ENCODE measurements at regions not wholly inside any gene's neighbourhood (a gene's known extent, or its start where the extent isn't known, plus 50 kb on each side); places are given as distances from the start of the nearest gene placed in this dataset.

- ATAC-seq, result peak; percentile 93
- no peak overlapping the region for H3K4me2 ChIP-seq (ENCODE audit: low read length)
- H3K9ac ChIP-seq (ENCODE audit: low read length), result no peak overlapping the region
- H3K79me2 ChIP-seq (ENCODE audit: insufficient read depth, low read length), result no peaks in the 10 kb centered on the region
- H3K9me3 ChIP-seq (ENCODE audit: control insufficient read depth in 1 of 2, insufficient read depth in 1 of 2, low read depth in 1 of 2, low read length in 2 of 2), result no peaks in the 10 kb centered on the region
- H3K4me1 ChIP-seq (ENCODE audit: control insufficient read depth in 1 of 2, insufficient read depth in 2 of 2, low read length in 2 of 2), result no peaks in the 10 kb centered on the region
- no peak overlapping the region for H3K4me3 ChIP-seq (replicated peaks in 1 of 2; ENCODE audit: low read depth in 1 of 2, low read length in 2 of 2)
- intact Hi-C loops (cut with micrococcal nuclease), result loop anchor here (1.0 kb wide), 1 partner anchor 56 kb away; no protein-coding TSS in a partner anchor
- no TSS peak for BruUV-seq (replicated peaks)
- ChIA-PET POLR2A (no interaction called here), CTCF (interaction anchor here (0.8 to 5.8 kb wide), 23 partner anchors 10 to 402 kb away, joined by 3 to 113 read pairs (median 5); no protein-coding TSS in a partner anchor), RAD21 (ENCODE audit: low non-redundant PET in 1 of 2, low total read pairs in 2 of 2, uncharacterized antibody in 2 of 2, unreplicated experiment in 2 of 2) (interaction anchor here (1.7 to 2.0 kb wide), 2 partner anchors 14 to 55 kb away, joined by 3 to 13 read pairs (median 11); no protein-coding TSS in a partner anchor)
- H3K36me3 ChIP-seq (ENCODE audit: control insufficient read depth in 1 of 2, insufficient read depth in 2 of 2, low read length in 2 of 2), result no peaks in the 10 kb centered on the region
- no peaks in the 10 kb centered on the region for H4K20me1 ChIP-seq (ENCODE audit: insufficient read depth)
- no peaks in the 10 kb centered on the region; the same call in 1 of the 2 replicates for H3K9me2 ChIP-seq (ENCODE audit: insufficient read depth)
- DNase-seq (ENCODE audit: low read depth, low spot score), result peak; percentile 53
- no peak for TF ChIP-seq ELF1 (IDR thresholded peaks at IDR 0.05; ENCODE audit: borderline replicate concordance, low read depth)
- TF ChIP-seq SP1 (IDR thresholded peaks at IDR 0.05; ENCODE audit: low read depth), result no peak
- TF ChIP-seq RAD21 (IDR thresholded peaks at IDR 0.05; ENCODE audit: low read depth), result peak; percentile 63
- peak; percentile 60 to 79 (median 68); a peak in 5 of 6 replicates for TF ChIP-seq CTCF (IDR thresholded peaks at IDR 0.05 in 2 of 3, conservative IDR thresholded peaks at IDR 0.05 in 1 of 3; ENCODE audit: borderline replicate concordance in 1 of 3, insufficient read depth in 1 of 3, low read depth in 2 of 3, low read length in 2 of 3)
- no peak for TF ChIP-seq ZBTB33 (IDR thresholded peaks at IDR 0.05; ENCODE audit: extremely low read depth, insufficient replicate concordance, low read length)
- TF ChIP-seq EGR1 (IDR thresholded peaks at IDR 0.05; ENCODE audit: low read depth), result no peak
- no peak for TF ChIP-seq ZFX (IDR thresholded peaks at IDR 0.05)
- TF ChIP-seq REST (IDR thresholded peaks at IDR 0.05; ENCODE audit: low read depth), result no peak
- H3K27ac ChIP-seq (ENCODE audit: low read depth, low read length), result no peak overlapping the region
- peaks cover 50% of the 10 kb centered on the region for H3K27me3 ChIP-seq (ENCODE audit: insufficient read depth, low read length)
- no peak overlapping the region for H2AFZ ChIP-seq (ENCODE audit: low read depth, low read length, poor library complexity, severe bottlenecking)
These were observed 269.3 kb downstream of the DAD1 start for GRCh38 chr14:22319526-22320361.
